Effector CD4-positive, alpha-beta T cell (primary cell): ENCODE measurements at regions not wholly inside any gene's neighbourhood (a gene's known extent, or its start where the extent isn't known, plus 50 kb on each side); places are given as distances from the start of the nearest gene placed in this dataset.

ENCODE experiments used
- DNase-seq: peaks from one replicate; pipeline ENCODE4 v3.0.0-alpha.2; 2020

DNA sequence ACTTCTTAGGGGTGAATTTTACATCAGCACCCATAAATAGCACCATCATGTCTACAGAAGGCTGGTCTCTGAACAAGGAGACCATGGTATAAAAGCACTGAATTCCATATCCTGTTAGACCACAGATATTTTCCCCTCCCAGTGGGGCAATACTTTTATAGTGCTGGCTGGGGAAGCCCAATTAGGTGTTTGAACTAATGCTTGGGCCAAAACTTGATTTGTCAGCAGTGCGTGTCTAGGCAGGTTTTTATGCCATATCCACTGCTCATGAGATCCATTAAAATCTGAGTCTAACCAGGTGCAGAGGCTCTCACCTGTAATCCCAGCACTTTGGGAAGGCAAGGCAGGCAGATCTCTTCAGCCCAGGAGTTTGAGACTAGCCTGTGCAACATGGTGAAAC, 623.0 kb downstream of the NPHP4 start:
- DNase-seq, result no peak

- DNase-seq, result no peak
Measured at GRCh38 chr1:5368201-5368600, 624.0 kb downstream of the NPHP4 start.

DNA sequence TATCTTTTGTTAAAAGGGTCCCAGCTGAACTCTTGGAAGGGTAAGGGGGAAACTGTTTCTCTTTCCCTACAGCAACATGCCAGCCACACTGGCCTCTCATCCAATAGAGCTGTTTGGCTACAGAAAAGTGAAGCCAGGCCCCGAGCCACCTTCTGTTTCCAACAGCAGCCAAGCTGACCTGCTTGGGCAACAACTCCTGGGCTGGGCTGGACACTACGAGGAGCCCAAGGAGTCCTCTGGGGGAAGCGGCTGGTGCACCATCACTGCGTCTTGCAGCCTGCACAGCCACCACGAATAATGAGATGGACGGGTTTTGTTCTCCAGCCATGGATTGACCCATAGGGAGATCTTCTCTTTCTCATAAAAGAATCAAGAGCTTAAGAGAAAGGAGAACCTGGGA, 624.9 kb downstream of the NPHP4 start:
- DNase-seq, result no peak

- no peak for DNase-seq
Measured at GRCh38 chr1:5365751-5366150, 626.5 kb downstream of the NPHP4 start.

DNA sequence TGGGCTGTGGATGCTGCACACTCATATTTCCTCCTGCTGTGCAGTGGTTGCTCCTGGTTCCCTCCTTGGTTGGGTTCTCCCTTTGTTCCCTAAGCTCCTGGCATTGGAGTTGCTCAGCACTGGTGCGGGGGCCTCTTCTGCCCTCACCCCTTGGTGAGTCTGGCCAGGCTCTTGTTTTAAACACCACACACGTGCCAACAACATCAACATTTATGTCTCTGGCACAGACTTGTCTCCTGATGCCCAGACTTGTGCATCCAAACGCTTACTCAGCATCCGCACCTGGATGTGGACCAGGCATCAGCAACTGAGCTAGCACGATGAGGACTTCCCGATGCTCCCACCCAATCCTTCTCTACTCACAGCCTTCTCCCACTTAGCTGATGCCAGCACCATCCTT, 627.6 kb downstream of the NPHP4 start:
- DNase-seq, result no peak

DNA sequence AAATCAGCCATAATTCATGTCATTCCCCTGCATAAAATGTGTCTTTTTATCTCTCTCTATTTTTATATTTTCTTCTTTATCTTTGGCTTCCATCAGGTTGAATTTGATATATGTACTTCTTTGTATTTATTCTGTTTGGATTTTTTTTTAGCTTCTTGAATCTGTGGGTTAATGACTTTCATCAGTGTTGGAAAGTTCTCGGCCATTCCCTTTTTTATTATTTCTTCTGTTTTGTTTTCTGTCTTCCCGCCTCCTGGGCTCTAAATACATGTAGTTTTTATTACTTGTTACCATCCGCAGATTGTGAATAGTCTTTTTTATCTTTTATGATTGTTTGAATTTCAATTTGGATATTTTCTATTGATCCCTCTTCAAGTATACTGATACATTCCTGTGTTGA, 637.5 kb downstream of the NPHP4 start:
- no peak for DNase-seq

DNA sequence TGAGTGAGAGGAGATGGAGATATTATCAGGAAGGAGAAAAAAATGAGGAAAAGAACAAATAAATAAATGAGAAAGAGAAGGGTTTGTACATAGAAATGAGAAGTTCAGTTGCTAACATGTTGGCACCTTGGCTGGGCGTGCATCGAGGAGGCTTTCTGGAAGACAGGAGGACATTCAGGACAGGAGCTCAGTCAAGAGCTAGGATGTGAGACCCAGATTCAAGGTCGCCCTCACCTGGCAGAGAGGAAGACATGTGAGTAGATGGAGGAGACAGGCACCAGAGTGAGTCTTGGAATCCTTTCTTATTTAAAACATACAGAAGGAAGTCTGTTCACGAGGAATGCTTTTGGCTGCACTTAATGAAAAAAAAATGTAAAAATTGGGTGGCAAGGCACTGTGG, 640.9 kb downstream of the NPHP4 start:
- DNase-seq, result no peak

GRCh38 chr1:5349526-5349925, 642.7 kb downstream of the NPHP4 start:
- no peak for DNase-seq

- DNase-seq, result no peak
Measured at GRCh38 chr1:5348732-5349465, 643.3 kb downstream of the NPHP4 start.

GRCh38 chr1:5347726-5348125, 644.5 kb downstream of the NPHP4 start:
- DNase-seq, result no peak

- DNase-seq, result no peak
Measured at GRCh38 chr1:5345556-5345955, 646.7 kb downstream of the NPHP4 start.

GRCh38 chr1:5343256-5344020, 648.8 kb downstream of the NPHP4 start:
- DNase-seq, result no peak

DNA sequence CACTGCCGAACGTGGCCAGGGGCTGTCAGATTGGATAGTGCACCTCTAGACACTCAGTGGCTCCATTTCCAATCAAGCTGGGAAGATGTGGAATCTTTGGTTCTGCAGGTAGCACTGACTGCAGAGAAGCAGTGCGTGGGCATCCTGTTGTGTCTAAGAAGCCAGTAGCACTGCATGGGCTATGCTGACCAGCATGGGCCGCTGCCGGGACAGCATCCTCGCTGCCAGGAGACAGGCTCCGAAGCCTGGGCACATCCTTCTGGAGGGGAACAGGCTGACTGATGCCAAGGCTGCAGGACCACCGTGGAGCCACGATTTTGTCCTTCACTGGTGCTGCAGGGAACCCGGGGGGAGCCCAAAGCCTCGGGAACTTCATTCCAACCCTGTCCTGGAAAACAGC, 649.4 kb downstream of the NPHP4 start:
- no peak for DNase-seq

GRCh38 chr1:5342172-5342571, 650.1 kb downstream of the NPHP4 start:
- DNase-seq, result no peak

- no peak for DNase-seq
Measured at GRCh38 chr1:5341471-5341870, 650.8 kb downstream of the NPHP4 start.

- DNase-seq, result no peak
Measured at GRCh38 chr1:5340560-5341130, 651.6 kb downstream of the NPHP4 start.

DNA sequence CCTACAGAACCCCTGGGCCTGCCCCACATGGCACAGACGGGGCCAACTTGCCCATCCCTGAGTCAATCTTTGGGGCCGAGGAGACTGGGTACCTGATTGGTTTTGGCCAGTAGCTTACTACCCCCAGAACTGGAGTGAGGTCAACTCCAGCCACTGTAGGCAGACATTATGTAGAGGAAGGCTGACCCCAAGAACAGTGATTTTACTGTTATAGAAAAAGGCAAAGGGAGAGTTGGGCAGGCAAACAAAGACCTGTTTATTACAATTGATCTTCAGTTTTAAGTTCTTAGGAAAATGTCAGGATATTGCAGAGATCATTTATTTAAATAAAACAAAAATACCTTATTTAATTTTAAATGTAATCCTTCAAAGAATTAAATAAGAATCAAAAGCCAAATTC, 653.8 kb downstream of the NPHP4 start:
- DNase-seq, result no peak

DNA sequence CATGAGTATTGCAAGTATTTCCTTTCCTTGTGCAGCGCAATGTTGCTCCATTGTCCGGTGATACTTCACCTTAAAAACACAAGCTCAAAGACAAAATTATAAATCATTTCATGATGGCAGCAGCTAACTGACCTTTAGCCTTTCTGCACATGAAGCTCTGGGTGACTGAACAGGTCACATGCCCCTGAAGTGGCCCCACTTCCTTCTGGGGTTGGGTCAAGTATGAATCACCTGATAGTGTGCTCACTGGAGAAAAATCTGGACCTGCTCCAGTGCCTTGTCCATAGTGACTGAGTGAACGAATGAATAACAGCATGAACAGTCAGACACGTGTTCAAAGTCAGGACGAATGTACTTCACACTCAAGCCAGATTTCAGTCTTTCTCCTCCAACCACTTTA, 658.9 kb downstream of the NPHP4 start:
- DNase-seq, result no peak

GRCh38 chr1:5331101-5331500, 661.1 kb downstream of the NPHP4 start:
- DNase-seq, result no peak

GRCh38 chr1:5329068-5329739, 663.0 kb downstream of the NPHP4 start:
- DNase-seq, result no peak

DNA sequence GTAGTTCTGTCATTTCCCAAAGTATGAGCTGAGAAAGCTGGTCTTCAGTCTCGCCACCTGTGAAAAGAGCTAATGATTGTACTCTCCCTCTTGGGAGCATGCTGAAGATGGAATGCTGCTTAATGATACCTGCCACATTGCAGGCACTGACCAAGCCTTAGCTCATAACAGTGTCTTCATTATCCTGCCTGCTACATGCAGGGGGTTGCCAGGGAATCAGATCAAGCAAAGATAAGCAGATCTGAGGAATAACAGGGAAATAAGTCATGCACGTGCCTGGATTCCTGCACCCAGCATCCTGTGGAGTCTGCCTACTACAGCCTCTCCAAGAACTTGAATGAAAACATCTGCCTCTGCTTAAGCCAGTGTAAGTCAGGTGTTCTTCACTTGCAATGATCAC, 667.3 kb downstream of the NPHP4 start:
- DNase-seq, result no peak

- DNase-seq, result no peak
Measured at GRCh38 chr1:5318143-5318816, 663.9 kb downstream of the AJAP1 start.

DNA sequence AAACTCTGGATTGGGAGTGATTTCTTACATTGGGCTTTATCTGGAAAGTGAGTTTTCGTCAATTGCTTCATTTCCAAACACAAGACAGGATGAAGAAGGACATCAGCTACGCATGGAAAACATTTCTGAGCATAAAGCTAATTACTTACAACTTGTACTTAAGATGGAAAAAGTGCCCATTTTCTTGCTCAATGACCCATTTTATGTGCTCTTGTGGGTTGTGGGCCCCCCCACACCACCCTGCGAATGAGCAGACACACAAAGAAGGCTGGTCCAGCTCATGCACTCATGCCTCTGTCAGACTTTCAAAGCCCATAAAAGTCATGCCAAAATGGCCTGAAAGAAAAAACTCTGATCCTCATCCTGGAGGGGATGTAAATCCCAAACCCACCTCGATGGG, 663.0 kb downstream of the AJAP1 start:
- DNase-seq, result no peak
